ENCODE measurements at regions not wholly inside any gene's neighbourhood (a gene's known extent, or its start where the extent isn't known, plus 50 kb on each side); places are given as distances from the start of the nearest gene placed in this dataset.

DNA sequence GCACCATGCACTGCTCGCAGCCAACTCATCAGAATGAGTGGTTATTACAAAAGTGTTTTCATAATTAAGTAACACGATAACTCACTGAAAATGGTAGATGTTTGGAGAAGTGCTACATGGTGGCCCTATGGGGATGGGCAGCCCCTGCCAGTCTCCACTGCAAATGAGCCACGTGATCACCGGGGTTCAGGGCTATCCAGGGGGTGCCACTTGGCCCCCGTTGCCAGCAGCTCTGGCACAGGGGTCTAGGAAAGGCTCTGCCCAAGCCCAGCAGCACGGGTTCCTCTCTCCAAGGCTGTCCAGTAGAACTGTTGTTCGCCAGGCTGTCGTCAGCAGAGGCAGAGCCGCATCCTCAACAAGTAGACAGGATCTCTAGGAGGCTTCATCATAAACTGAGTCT is 382.1 kb upstream of the B3GAT1 start:
- TF ChIP-seq POLR2A (IDR thresholded peaks at IDR 0.05; ENCODE audit: extremely low read depth, insufficient read length) (no peak), MYC (IDR thresholded peaks at IDR 0.05; ENCODE audit: low read depth, low read length) (no peak)
- TF ChIP-seq, protein P1, sequence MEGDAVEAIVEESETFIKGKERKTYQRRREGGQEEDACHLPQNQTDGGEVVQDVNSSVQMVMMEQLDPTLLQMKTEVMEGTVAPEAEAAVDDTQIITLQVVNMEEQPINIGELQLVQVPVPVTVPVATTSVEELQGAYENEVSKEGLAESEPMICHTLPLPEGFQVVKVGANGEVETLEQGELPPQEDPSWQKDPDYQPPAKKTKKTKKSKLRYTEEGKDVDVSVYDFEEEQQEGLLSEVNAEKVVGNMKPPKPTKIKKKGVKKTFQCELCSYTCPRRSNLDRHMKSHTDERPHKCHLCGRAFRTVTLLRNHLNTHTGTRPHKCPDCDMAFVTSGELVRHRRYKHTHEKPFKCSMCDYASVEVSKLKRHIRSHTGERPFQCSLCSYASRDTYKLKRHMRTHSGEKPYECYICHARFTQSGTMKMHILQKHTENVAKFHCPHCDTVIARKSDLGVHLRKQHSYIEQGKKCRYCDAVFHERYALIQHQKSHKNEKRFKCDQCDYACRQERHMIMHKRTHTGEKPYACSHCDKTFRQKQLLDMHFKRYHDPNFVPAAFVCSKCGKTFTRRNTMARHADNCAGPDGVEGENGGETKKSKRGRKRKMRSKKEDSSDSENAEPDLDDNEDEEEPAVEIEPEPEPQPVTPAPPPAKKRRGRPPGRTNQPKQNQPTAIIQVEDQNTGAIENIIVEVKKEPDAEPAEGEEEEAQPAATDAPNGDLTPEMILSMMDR (IDR thresholded peaks at IDR 0.05; ENCODE audit: low read depth, low read length), result no peak
- TF ChIP-seq, protein P2, sequence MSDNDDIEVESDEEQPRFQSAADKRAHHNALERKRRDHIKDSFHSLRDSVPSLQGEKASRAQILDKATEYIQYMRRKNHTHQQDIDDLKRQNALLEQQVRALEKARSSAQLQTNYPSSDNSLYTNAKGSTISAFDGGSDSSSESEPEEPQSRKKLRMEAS (IDR thresholded peaks at IDR 0.05; ENCODE audit: low read depth, low read length), result no peak

Data from NB4 (cell line).